Hepatocyte (in vitro differentiated cells): ENCODE measurements at regions not wholly inside any gene's neighbourhood (a gene's known extent, or its start where the extent isn't known, plus 50 kb on each side); places are given as distances from the start of the nearest gene placed in this dataset.

Experiments used
- DNase-seq: peaks from one replicate; pipeline ENCODE4 v3.0.0-alpha.2; 2016; ENCODE audit warnings: low spot score
- H2AFZ ChIP-seq: fragments of 200-600 bp; sonication (generic); 2 replicates; pipeline ENCODE4 v1.6.0; 2016; ENCODE audit warnings: antibody characterized with exemption, mild to moderate bottlenecking
- H3K27ac ChIP-seq: fragments of 200-600 bp; sonication (generic); 2 replicates; pipeline ENCODE4 v1.5.1; 2016; ENCODE audit warnings: mild to moderate bottlenecking
- H3K27me3 ChIP-seq: fragments of 200-600 bp; sonication (generic); 2 replicates; pipeline ENCODE4 v1.6.1; 2016
- H3K36me3 ChIP-seq: fragments of 200-600 bp; sonication (generic); replicated peaks from 2 replicates; pipeline ENCODE4 v1.5.1; 2016; ENCODE audit warnings: low read depth; ENCODE audit not compliant: insufficient read depth
- H3K4me1 ChIP-seq: fragments of 200-600 bp; sonication (generic); 2 replicates; pipeline ENCODE4 v1.5.1; 2016; ENCODE audit warnings: mild to moderate bottlenecking, moderate library complexity; ENCODE audit not compliant: insufficient read depth
- H3K4me2 ChIP-seq: fragments of 200-600 bp; sonication (generic); 2 replicates; pipeline ENCODE4 v1.6.0; 2016
- H3K4me3 ChIP-seq: fragments of 200-600 bp; sonication (generic); 2 replicates; pipeline ENCODE4 v1.5.1; 2016; ENCODE audit warnings: mild to moderate bottlenecking
- H3K79me2 ChIP-seq: fragments of 200-600 bp; sonication (generic); 2 replicates; pipeline ENCODE4 v1.6.0; 2017; ENCODE audit warnings: mild to moderate bottlenecking
- H3K9me2 ChIP-seq: fragments of 200-600 bp; sonication (generic); replicated peaks from 2 replicates; pipeline ENCODE4 v1.6.0; 2017; ENCODE audit warnings: mild to moderate bottlenecking; ENCODE audit not compliant: insufficient read depth
- H3K9me3 ChIP-seq: fragments of 200-600 bp; sonication (generic); 2 replicates; pipeline ENCODE4 v1.5.1; 2016; ENCODE audit warnings: low read depth, mild to moderate bottlenecking
- H4K20me1 ChIP-seq: fragments of 200-600 bp; sonication (generic); 2 replicates; pipeline ENCODE4 v1.6.0; 2016; ENCODE audit warnings: mild to moderate bottlenecking; ENCODE audit not compliant: insufficient read depth, poor library complexity, severe bottlenecking
- EZH2 ChIP-seq: fragments of 200-600 bp; sonication (generic); IDR thresholded peaks from 2 replicates; pipeline ENCODE4 v1.6.1; 2016; ENCODE audit warnings: antibody characterized with exemption, mild to moderate bottlenecking, borderline replicate concordance
- EZH2phosphoT487 ChIP-seq: fragments of 200-600 bp; sonication (generic); IDR thresholded peaks from one replicate; pipeline ENCODE4 v1.6.1; 2018; ENCODE audit warnings: antibody characterized with exemption, mild to moderate bottlenecking, low read depth, moderate library complexity; ENCODE audit not compliant: unreplicated experiment, severe bottlenecking
- WGBS: methylation state at CpG from one replicate; pipeline ENCODE4 v1.1.6; 2016; ENCODE audit warnings: low lambda C conversion rate; ENCODE audit errors: missing lambda C conversion rate; 5-methylcytosine and 5-hydroxymethylcytosine counted together
- TF ChIP-seq, protein P1 (sequence below): fragments of 200-600 bp; sonication (generic); IDR thresholded peaks from 2 replicates; pipeline ENCODE4 v1.5.1; 2016; ENCODE audit warnings: antibody characterized with exemption, mild to moderate bottlenecking; ENCODE audit not compliant: poor library complexity

- Histone ChIP-seq H3K36me3 (no peaks in the 10 kb centered on the region), H2AFZ (no peak overlapping the region), H3K4me1 (no peaks in the 10 kb centered on the region), H3K4me2 (no peak overlapping the region), H4K20me1 (no peaks in the 10 kb centered on the region), H3K79me2 (no peaks in the 10 kb centered on the region), H3K4me3 (no peak overlapping the region), H3K9me2 (no peaks in the 10 kb centered on the region), H3K27me3 (no peaks in the 10 kb centered on the region), H3K9me3 (no peaks in the 10 kb centered on the region), H3K27ac (no peak overlapping the region)
- DNase-seq: no peak
- TF ChIP-seq, protein P1, sequence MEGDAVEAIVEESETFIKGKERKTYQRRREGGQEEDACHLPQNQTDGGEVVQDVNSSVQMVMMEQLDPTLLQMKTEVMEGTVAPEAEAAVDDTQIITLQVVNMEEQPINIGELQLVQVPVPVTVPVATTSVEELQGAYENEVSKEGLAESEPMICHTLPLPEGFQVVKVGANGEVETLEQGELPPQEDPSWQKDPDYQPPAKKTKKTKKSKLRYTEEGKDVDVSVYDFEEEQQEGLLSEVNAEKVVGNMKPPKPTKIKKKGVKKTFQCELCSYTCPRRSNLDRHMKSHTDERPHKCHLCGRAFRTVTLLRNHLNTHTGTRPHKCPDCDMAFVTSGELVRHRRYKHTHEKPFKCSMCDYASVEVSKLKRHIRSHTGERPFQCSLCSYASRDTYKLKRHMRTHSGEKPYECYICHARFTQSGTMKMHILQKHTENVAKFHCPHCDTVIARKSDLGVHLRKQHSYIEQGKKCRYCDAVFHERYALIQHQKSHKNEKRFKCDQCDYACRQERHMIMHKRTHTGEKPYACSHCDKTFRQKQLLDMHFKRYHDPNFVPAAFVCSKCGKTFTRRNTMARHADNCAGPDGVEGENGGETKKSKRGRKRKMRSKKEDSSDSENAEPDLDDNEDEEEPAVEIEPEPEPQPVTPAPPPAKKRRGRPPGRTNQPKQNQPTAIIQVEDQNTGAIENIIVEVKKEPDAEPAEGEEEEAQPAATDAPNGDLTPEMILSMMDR: no peak
- TF ChIP-seq EZH2phosphoT487 (no peak), EZH2 (no peak)
- WGBS: 66% methylated on average over 3 of the region's 3 CpGs
Observed at GRCh38 chr11:111148121-111148520, 97.4 kb upstream of the POU2AF2 start.

- Histone ChIP-seq H3K27ac (no peak overlapping the region), H4K20me1 (no peaks in the 10 kb centered on the region), H2AFZ (no peak overlapping the region), H3K27me3 (no peaks in the 10 kb centered on the region), H3K79me2 (no peaks in the 10 kb centered on the region), H3K4me1 (no peaks in the 10 kb centered on the region), H3K36me3 (no peaks in the 10 kb centered on the region), H3K9me2 (no peaks in the 10 kb centered on the region), H3K4me3 (no peak overlapping the region), H3K4me2 (no peak overlapping the region), H3K9me3 (no peaks in the 10 kb centered on the region)
- TF ChIP-seq EZH2phosphoT487: no peak
- TF ChIP-seq, protein P1: no peak
- no peak for TF ChIP-seq EZH2
- DNase-seq: no peak
- 70% methylated on average over 1 of the region's 1 CpG for WGBS
Observed at GRCh38 chr11:111137846-111138245, 107.7 kb upstream of the POU2AF2 start.

DNA sequence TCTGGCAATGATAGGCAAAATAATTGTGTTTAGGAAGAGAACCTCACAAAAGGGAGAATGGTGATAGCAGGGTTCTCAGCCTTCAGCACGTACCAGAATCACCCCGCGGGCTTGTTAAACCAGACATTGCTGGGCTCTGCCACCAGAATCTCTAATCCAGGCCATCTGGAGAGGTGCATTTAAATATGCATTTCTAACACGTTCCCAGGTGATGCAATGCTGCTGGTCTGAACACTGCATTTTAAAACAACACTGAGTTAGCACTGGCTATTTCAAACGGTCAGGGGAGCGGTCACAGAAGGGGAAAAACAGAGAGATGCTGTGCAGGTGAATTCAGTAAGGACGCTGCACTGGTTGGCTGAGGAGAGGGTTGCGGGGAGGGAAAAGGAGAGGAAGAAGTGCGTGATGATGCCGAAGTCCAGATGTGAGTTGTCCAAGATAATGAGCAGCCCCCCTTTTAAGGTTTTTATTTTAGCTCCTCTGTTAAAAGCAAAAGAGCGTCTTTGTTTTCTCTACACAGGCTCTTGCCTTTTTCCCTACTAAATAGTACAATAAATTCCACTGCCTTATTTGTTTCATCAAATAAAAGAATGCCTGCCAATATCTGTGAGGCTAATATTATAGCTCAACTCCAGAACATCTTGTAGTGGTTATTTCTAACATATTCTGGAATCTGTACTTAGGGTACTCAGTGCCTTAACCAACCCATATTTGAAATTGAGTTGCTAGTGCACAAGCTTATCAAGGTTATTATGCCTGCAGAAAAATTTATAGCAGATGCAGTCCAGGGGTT, 109.6 kb upstream of the POU2AF2 start:
- H3K4me3 ChIP-seq: no peak overlapping the region
- H3K9me3 ChIP-seq: no peaks in the 10 kb centered on the region
- H4K20me1 ChIP-seq: no peaks in the 10 kb centered on the region
- 79% methylated on average over 11 of the region's 11 CpGs for WGBS
- no peak overlapping the region for H3K27ac ChIP-seq
- no peak for DNase-seq
- no peaks in the 10 kb centered on the region for H3K36me3 ChIP-seq
- no peak overlapping the region for H3K4me2 ChIP-seq
- no peaks in the 10 kb centered on the region for H3K27me3 ChIP-seq
- H3K79me2 ChIP-seq: no peaks in the 10 kb centered on the region
- no peaks in the 10 kb centered on the region for H3K4me1 ChIP-seq
- no peak for TF ChIP-seq EZH2
- TF ChIP-seq, protein P1: no peak
- TF ChIP-seq EZH2phosphoT487: no peak
- no peaks in the 10 kb centered on the region for H3K9me2 ChIP-seq
- H2AFZ ChIP-seq: no peak overlapping the region

GRCh38 chr11:111135101-111135500, 110.4 kb upstream of the POU2AF2 start:
- H3K4me2 ChIP-seq: no peak overlapping the region
- no peaks in the 10 kb centered on the region for H3K9me2 ChIP-seq
- TF ChIP-seq EZH2phosphoT487: no peak
- no peak for TF ChIP-seq EZH2
- H3K36me3 ChIP-seq: no peaks in the 10 kb centered on the region
- no peak overlapping the region for H3K4me3 ChIP-seq
- WGBS: 98% methylated on average over 2 of the region's 2 CpGs
- no peak for DNase-seq
- no peaks in the 10 kb centered on the region for H3K79me2 ChIP-seq
- H3K9me3 ChIP-seq: no peaks in the 10 kb centered on the region
- H3K4me1 ChIP-seq: no peaks in the 10 kb centered on the region
- H2AFZ ChIP-seq: no peak overlapping the region
- H3K27ac ChIP-seq: no peak overlapping the region
- no peaks in the 10 kb centered on the region for H3K27me3 ChIP-seq
- no peaks in the 10 kb centered on the region for H4K20me1 ChIP-seq
